Mesenchymal stem cell (in vitro differentiated cells and primary cell): ENCODE measurements at regions not wholly inside any gene's neighbourhood (a gene's known extent, or its start where the extent isn't known, plus 50 kb on each side); places are given as distances from the start of the nearest gene placed in this dataset.
A peak's percentile ranks its signal among the peaks of the same experiment; 100 is the strongest.

Experiments
- DNase-seq: peaks from one replicate; pipeline ENCODE4 v3.0.0-alpha.2; 2013
- H2AFZ ChIP-seq: one replicate; pipeline ENCODE4 v1.6.1; 2013; ENCODE audit warnings: low read depth, mild to moderate bottlenecking, control low read depth, inconsistent platforms, low read length, moderate library complexity
- H2AK5ac ChIP-seq: 2 replicates; pipeline ENCODE4 v1.6.1; 2013; ENCODE audit warnings: low read length, moderate library complexity, mild to moderate bottlenecking, inconsistent platforms; ENCODE audit not compliant: severe bottlenecking
- H2BK120ac ChIP-seq: one replicate; pipeline ENCODE4 v1.6.1; 2013; ENCODE audit warnings: low read depth, mild to moderate bottlenecking, inconsistent platforms, low read length, moderate library complexity
- H2BK12ac ChIP-seq, 2 experiments: one replicate each; pipeline ENCODE4 v1.6.1; 2013; ENCODE audit warnings: inconsistent platforms in 2 of 2, low read length in 2 of 2, mild to moderate bottlenecking in 2 of 2, moderate library complexity in 2 of 2, control low read depth in 1 of 2
- H2BK15ac ChIP-seq: one replicate; pipeline ENCODE4 v1.6.1; 2013; ENCODE audit warnings: mild to moderate bottlenecking, low read depth, inconsistent platforms; ENCODE audit not compliant: poor library complexity, severe bottlenecking
- H2BK5ac ChIP-seq: 2 replicates; pipeline ENCODE4 v1.6.1; 2013; ENCODE audit warnings: low read depth, mild to moderate bottlenecking, low read length, control low read depth, inconsistent platforms; ENCODE audit not compliant: poor library complexity, severe bottlenecking
- H3K14ac ChIP-seq, 2 experiments: one replicate each; pipeline ENCODE4 v1.6.1; 2013; ENCODE audit warnings: inconsistent platforms in 2 of 2, low read length in 2 of 2, control low read depth in 1 of 2, mild to moderate bottlenecking in 1 of 2, moderate library complexity in 1 of 2
- H3K18ac ChIP-seq, 2 experiments: one replicate each; pipeline ENCODE4 v1.6.1; 2013; ENCODE audit warnings: inconsistent platforms in 2 of 2, low read length in 2 of 2, control low read depth in 1 of 2, low read depth in 1 of 2, mild to moderate bottlenecking in 1 of 2
- H3K23ac ChIP-seq, 2 experiments: one replicate each; pipeline ENCODE4 v1.6.1; 2013; ENCODE audit warnings: inconsistent platforms in 2 of 2, low read length in 2 of 2, mild to moderate bottlenecking in 2 of 2, moderate library complexity in 2 of 2, control low read depth in 1 of 2
- H3K27ac ChIP-seq: 2 replicates; pipeline ENCODE4 v1.5.1; 2013; ENCODE audit warnings: mild to moderate bottlenecking, moderate library complexity, low read length, control low read depth, inconsistent platforms; ENCODE audit not compliant: poor library complexity, severe bottlenecking
- H3K27me3 ChIP-seq, 2 experiments: 2 replicates each; pipeline versions ENCODE4 v1.6.1 to v1.7.0; 2013; ENCODE audit warnings: low read length in 2 of 2, mild to moderate bottlenecking in 2 of 2, moderate library complexity in 2 of 2, control low read depth in 1 of 2, inconsistent platforms in 1 of 2; ENCODE audit not compliant: control insufficient read depth in 1 of 2, insufficient read depth in 1 of 2
- H3K36me3 ChIP-seq, 2 experiments: 2 replicates each; pipeline versions ENCODE4 v1.6.1 to v1.7.0; 2013; ENCODE audit warnings: low read length in 2 of 2, control low read depth in 1 of 2, inconsistent platforms in 1 of 2, low read depth in 1 of 2, mild to moderate bottlenecking in 1 of 2; ENCODE audit not compliant: insufficient read depth in 2 of 2, control insufficient read depth in 1 of 2
- H3K4ac ChIP-seq, 2 experiments: one replicate each; pipeline ENCODE4 v1.6.1; 2013; ENCODE audit warnings: inconsistent platforms in 2 of 2, low read length in 2 of 2, mild to moderate bottlenecking in 2 of 2, moderate library complexity in 2 of 2, control low read depth in 1 of 2, low read depth in 1 of 2
- H3K4me1 ChIP-seq: 2 replicates; pipeline ENCODE4 v1.6.1; 2013; ENCODE audit warnings: low read depth, low read length, control low read depth; ENCODE audit not compliant: control insufficient read depth, insufficient read depth
- H3K4me2 ChIP-seq: 2 replicates; pipeline ENCODE4 v1.6.1; 2013; ENCODE audit warnings: low read length, mild to moderate bottlenecking, inconsistent platforms; ENCODE audit not compliant: poor library complexity, severe bottlenecking
- H3K4me3 ChIP-seq, 2 experiments: 2 replicates each; pipeline versions ENCODE4 v1.5.1 to v1.7.0; 2013; ENCODE audit warnings: low read length in 2 of 2, mild to moderate bottlenecking in 2 of 2, control low read depth in 1 of 2, low read depth in 1 of 2; ENCODE audit not compliant: insufficient read depth in 1 of 2
- H3K79me1 ChIP-seq: replicated peaks from 2 replicates; pipeline ENCODE4 v1.6.1; 2013; ENCODE audit warnings: mild to moderate bottlenecking, control low read depth, low read length, inconsistent platforms; ENCODE audit not compliant: poor library complexity, severe bottlenecking
- H3K9ac ChIP-seq: 2 replicates; pipeline ENCODE4 v1.7.0; 2013; ENCODE audit warnings: mild to moderate bottlenecking, low read length, moderate library complexity
- H3K9me3 ChIP-seq: 2 replicates; pipeline ENCODE4 v1.7.0; 2013; ENCODE audit warnings: mild to moderate bottlenecking, low read length; ENCODE audit not compliant: control insufficient read depth
- H4K8ac ChIP-seq: one replicate; pipeline ENCODE4 v1.6.1; 2013; ENCODE audit warnings: inconsistent platforms, mild to moderate bottlenecking, low read length, moderate library complexity
- H4K91ac ChIP-seq: one replicate; pipeline ENCODE4 v1.6.1; 2013; ENCODE audit warnings: mild to moderate bottlenecking, low read length, inconsistent platforms
- WGBS: methylation state at CpG from one replicate; pipeline ENCODE4 v1.1.7; 2013; ENCODE audit warnings: mixed read lengths; 5-methylcytosine and 5-hydroxymethylcytosine counted together

DNA sequence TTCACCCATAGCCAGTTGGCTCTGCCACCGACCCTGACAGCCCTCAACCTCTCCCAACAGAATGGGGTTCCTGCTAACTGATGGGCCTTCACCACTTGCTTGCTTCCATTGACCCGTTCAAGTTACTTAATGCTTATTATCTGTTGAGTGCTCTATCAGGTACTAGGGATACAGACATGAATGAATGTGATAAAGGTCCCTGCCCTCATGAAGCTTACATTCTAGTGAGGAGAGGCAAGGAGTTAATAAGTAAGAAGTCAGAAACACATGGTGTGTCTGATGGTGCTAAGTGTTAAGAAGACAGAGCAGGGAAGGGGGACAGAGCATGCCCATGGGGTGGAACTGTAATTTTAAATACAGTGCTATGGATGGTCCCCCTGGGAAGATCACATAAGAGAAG, 107.5 kb upstream of the JUN start:
- no peak overlapping the region for H2BK5ac ChIP-seq
- H4K91ac ChIP-seq: peak overlapping the region; percentile 22
- DNase-seq: no peak
- H3K27me3 ChIP-seq: no peaks in the 10 kb centered on the region
- 80% methylated on average over 2 of the region's 2 CpGs for WGBS
- peak overlapping the region; percentile 28 to 66 for H2BK12ac ChIP-seq
- H3K14ac ChIP-seq: no peak overlapping the region
- no peak overlapping the region for H3K4me3 ChIP-seq
- no peak overlapping the region for H2BK15ac ChIP-seq
- no peak overlapping the region for H4K8ac ChIP-seq
- H3K79me1 ChIP-seq: no peaks in the 10 kb centered on the region
- no peak overlapping the region for H3K4me2 ChIP-seq
- H3K36me3 ChIP-seq: no peaks in the 10 kb centered on the region
- peaks cover 6% of the 10 kb centered on the region for H3K4me1 ChIP-seq
- no peak overlapping the region for H3K23ac ChIP-seq
- H3K18ac ChIP-seq: peak overlapping the region in 1 of 2 experiments; percentile 59
- no peaks in the 10 kb centered on the region for H3K9me3 ChIP-seq
- H2AFZ ChIP-seq: no peak overlapping the region
- H3K27ac ChIP-seq: no peak overlapping the region
- no peak overlapping the region for H2BK120ac ChIP-seq
- no peak overlapping the region for H3K4ac ChIP-seq
- no peak overlapping the region for H3K9ac ChIP-seq
- H2AK5ac ChIP-seq: no peak overlapping the region

DNA sequence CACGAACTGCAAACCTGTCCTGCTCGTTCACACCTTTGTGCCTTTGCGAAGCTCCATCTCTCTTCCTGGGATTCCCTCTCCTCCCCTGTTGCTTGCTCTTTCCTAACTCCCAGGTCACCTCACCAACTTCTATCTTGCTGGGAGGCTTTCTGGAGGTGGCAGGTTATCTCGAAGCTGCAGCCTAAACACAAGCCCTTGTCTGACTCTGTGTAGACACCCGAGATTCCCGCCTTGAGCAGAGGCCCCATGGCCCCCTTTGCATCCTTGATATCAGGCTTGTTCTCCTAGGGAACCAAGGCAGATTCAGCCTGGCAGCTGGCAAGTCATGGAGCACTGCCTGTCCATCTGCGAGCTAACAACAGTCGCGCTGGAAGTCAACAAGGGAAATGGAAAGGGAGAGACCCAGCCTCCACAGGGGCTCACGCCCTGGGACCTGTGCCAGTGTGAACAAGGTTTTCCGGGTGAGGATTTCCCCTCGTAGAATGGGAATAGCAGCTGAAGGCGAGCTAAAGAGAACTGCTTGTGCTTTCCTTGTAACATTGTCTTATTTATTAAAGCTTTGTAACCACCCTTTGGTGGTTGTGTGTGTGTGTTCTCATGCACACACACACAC, 109.5 kb upstream of the JUN start:
- Histone ChIP-seq H3K4me3 (no peak overlapping the region), H3K4me2 (no peak overlapping the region), H2BK5ac (no peak overlapping the region), H3K9ac (no peak overlapping the region), H3K23ac (no peak overlapping the region), H4K8ac (peak overlapping the region; percentile 15), H2BK120ac (no peak overlapping the region), H3K27ac (no peak overlapping the region), H3K14ac (no peak overlapping the region), H3K4ac (peak overlapping the region in 1 of 2 experiments; percentile 13), H3K36me3 (no peaks in the 10 kb centered on the region), H4K91ac (peak overlapping the region; percentile 35), H2AK5ac (no peak overlapping the region), H2BK15ac (no peak overlapping the region), H3K9me3 (no peaks in the 10 kb centered on the region), H3K27me3 (no peaks in the 10 kb centered on the region), H3K18ac (peak overlapping the region in 1 of 2 experiments; percentile 9), H2BK12ac (peak overlapping the region in 1 of 2 experiments; percentile 45), H3K79me1 (no peaks in the 10 kb centered on the region), H2AFZ (no peak overlapping the region), H3K4me1 (peaks cover 10% of the 10 kb centered on the region)
- whole genome bisulfite sequencing: 87% methylated on average over 11 of the region's 13 CpGs
- DNase-seq: no peak

DNA sequence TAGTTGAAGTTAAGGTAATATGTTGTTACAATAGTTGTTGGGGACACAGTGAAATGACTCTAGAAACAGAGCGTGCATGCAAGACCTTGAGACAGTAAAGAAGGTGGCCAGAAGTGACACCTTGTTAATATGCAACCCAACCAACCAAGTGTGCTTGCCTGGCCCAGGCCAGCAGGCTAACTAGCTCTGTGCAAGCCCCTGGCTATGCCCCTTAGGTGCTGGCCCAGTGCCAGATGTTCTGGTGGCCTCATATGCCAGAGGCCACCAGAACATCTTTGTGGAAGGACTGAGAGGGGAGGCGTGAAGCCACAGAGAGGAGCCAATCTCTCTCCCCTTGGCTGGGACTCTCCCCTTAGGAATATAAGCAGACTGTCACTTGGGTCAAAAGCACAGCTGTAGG, 111.2 kb upstream of the JUN start:
- H3K4ac ChIP-seq: no peak overlapping the region
- 100% methylated on average over 2 of the region's 2 CpGs for WGBS

DNA sequence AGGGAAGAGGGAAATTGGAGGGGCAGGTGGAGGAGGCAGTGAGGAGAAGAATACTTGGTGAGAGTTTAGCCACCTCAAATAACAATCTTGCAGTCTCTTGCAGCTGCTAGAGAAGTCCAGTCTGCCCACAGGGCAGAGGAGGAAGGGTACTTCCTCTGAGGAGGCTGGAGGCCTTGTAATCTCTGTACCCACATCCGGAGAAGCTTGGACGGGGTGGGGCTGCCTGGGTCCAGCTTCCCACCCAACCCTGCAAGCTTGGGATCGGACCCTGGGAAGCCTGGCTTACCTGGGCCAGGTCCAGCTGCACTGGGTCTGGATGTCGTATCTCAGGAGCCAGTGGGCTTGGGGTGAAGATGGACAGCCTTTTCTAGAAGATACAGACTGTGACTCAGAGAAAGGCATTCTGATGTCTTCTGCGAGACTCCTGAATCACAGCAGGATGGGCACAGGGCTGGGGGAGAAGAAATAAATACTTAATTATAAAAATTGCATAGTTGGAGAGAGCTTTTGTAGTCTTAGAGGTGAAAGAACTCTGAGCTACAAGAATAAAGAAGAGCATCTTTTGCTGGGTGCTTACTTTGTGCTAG, 111.8 kb upstream of the JUN start:
- H3K4me1 ChIP-seq: peaks cover 9% of the 10 kb centered on the region
- H3K9ac ChIP-seq: no peak overlapping the region
- H3K18ac ChIP-seq: peak overlapping the region; percentile 4 to 54
- H2BK120ac ChIP-seq: peak overlapping the region; percentile 29
- H3K27me3 ChIP-seq: no peaks in the 10 kb centered on the region
- H3K27ac ChIP-seq: no peak overlapping the region
- H3K9me3 ChIP-seq: no peaks in the 10 kb centered on the region
- H2BK15ac ChIP-seq: no peak overlapping the region
- WGBS: 85% methylated on average over 5 of the region's 5 CpGs
- H3K4me2 ChIP-seq: no peak overlapping the region
- DNase-seq: no peak
- H2AFZ ChIP-seq: no peak overlapping the region
- no peak overlapping the region for H2BK5ac ChIP-seq
- H3K79me1 ChIP-seq: no peaks in the 10 kb centered on the region
- H3K4ac ChIP-seq: peak overlapping the region; percentile 29 to 47
- no peak overlapping the region for H3K4me3 ChIP-seq
- no peaks in the 10 kb centered on the region for H3K36me3 ChIP-seq
- H2BK12ac ChIP-seq: peak overlapping the region; percentile 34 to 97
- peak overlapping the region; percentile 3 for H2AK5ac ChIP-seq
- no peak overlapping the region for H4K8ac ChIP-seq
- peak overlapping the region; percentile 57 for H4K91ac ChIP-seq
- no peak overlapping the region for H3K14ac ChIP-seq
- no peak overlapping the region for H3K23ac ChIP-seq

More for the DNA sequence above, 111.2 kb upstream of the JUN start:
- Histone ChIP-seq H3K4me2 (no peak overlapping the region), H3K14ac (peak overlapping the region in 1 of 2 experiments; percentile 36), H4K8ac (no peak overlapping the region), H2BK5ac (no peak overlapping the region), H2AK5ac (no peak overlapping the region), H2BK15ac (no peak overlapping the region), H3K27me3 (no peaks in the 10 kb centered on the region), H4K91ac (no peak overlapping the region), H2AFZ (no peak overlapping the region), H3K36me3 (no peaks in the 10 kb centered on the region), H2BK120ac (peak overlapping the region; percentile 29), H3K23ac (no peak overlapping the region), H3K79me1 (no peaks in the 10 kb centered on the region), H3K18ac (peak overlapping the region; percentile 4 to 66), H3K4me1 (peaks cover 7% of the 10 kb centered on the region), H2BK12ac (peak overlapping the region in 1 of 2 experiments; percentile 24), H3K9me3 (no peaks in the 10 kb centered on the region), H3K4me3 (no peak overlapping the region), H3K27ac (no peak overlapping the region), H3K9ac (no peak overlapping the region)
- no peak for DNase-seq
